ENCODE measurements at regions not wholly inside any gene's neighbourhood (a gene's known extent, or its start where the extent isn't known, plus 50 kb on each side); places are given as distances from the start of the nearest gene placed in this dataset.
A peak's percentile ranks its signal among the peaks of the same experiment; 100 is the strongest.
"Not testable (repeated sequence)": the region's sequence is repeated elsewhere in the genome, so short reads cannot be mapped to it uniquely, and the experiment has no call there.

DNA sequence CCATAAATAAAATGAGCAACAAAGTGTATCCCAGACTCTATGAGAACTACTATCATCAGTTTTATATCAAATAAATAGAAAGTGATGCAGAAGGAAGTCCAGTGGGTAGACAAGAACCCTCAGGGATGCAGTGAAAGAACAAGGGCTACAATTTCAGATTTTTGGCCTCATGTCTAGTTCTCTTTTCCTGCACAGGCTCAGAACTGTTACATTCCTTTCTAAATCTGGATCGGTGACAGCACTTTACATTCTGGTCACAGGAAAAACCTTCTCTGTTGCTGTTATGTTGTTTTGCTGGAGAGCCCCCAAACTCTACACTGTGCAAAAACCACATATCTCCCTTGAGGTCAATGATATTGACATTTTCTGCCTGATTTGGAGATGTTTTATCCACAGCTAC lies 108.8 kb upstream of the ANO5 start:
- intact Hi-C loops (cut with DNase I): no loop called here
- DNase-seq: no peak

DNA sequence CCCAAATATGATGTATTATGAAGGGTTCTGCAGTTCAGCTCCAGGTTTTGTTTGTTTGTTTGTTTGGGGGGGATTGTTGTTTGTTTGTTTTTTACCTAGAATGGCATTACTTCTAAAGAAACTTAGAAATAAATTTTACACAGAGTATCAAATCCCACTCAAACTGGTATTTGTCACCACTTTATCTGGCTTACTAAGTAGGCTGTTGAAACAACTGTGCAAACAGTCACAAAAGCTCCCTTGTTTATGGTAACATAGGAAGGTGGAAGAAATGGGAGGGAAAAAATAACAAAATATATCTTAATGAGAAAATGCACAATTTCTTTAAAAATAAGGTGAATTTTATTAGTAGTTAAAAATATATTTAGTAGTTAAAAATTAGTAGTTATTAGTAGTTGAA lies 108.3 kb upstream of the ANO5 start:
- DNase-seq: no peak
- intact Hi-C loops (cut with DNase I): no loop called here

DNA sequence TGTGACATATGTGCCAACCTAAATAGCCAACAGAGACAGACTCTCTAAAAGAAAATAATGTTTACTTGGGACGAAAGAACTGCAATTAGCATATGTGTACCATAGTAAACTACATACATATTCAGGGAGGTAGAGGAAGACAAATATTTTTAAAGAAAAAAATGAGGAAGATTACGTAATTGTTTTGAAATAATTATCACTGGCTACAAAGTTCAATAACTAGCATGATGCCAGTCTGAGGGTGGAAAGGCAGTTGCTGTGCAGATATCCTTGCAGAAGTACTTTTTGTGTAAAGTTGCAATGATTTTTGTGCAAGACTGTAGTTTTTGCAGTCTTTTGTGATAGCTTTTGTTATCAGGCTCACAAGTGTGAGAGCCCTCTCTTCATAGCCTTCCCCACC lies 103.3 kb upstream of the ANO5 start:
- no peak for DNase-seq
- intact Hi-C loops (cut with DNase I): no loop called here

DNA sequence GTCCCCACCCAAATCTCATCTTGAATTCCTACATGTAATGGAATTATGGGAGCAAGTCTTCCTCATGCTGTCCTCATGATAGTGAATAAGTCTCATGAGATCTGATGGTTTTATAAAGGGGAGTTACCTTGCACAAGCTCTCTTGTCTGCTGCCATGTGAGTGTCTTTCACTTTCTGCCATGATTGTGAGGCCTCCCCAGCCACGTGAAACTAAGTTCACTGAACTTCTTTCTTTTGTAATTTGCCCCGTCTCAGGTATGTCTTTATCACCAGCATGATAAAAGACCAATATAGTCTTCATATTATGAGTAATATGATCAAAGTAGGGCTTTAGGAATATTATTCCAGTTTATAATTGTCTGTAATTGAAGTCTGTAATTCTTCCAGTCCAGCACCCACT lies 86.3 kb upstream of the ANO5 start:
- no peak for DNase-seq
- intact Hi-C loops (cut with DNase I): no loop called here

- intact Hi-C loops (cut with DNase I): no loop called here
- DNase-seq: peak in 1 of 42 donors; percentile 4
Observed at GRCh38 chr11:22115470-22116029, 77.3 kb upstream of the ANO5 start.

- DNase-seq; intact Hi-C loops (cut with DNase I): not testable (repeated sequence)
Observed at GRCh38 chr11:22127981-22128380, 64.9 kb upstream of the ANO5 start.

DNA sequence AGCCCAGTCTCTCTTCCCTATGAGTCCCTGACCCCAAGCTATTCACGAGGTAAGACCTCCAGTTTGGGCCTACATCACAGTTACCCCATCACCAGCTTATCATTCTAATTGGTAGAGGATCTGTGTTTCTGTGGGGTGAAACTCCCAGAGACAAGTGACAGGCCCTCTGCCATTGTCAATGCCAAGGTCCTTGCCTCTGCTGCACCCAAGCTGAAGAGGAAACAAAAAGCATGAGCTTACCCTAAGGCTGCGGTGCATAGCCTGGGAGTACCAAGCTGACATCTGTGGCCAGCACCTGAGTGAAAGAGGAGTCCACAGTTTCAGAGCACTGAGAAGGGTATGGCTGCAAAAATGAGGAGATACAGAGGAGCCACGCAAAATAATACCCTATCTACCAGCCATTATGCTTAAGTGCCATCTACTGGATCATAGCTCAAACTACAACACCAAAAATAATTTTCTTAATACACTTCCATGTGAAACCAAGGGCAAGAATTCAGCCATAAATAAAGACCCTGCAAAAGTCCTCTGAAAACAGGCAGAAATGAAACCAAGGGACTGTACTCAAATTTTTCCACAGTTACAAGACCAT lies 62.3 kb upstream of the ANO5 start:
- peak in 1 of 42 donors; percentile 3 for DNase-seq
- intact Hi-C loops (cut with DNase I): loop anchor here (10.0 kb wide), 1 partner anchor 1496 kb away; no protein-coding TSS in a partner anchor

DNA sequence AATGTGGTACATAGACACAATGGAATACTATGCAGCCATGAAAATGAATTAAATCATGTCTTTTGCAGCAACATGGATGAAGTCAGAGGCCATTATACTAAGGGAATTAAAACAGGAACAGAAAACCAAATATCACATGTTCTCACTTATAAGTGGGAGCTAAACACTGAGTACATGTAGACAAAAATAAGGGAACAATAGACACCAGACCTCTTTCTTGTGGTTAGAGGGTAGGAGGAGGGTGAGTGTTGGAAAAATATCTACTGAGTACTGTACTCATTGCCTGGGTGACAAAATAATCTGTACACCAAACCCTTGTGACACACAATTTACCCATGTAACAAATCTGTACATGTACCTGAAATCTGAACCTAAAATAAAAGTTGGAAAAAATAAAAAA lies 59.1 kb upstream of the ANO5 start:
- intact Hi-C loops (cut with DNase I): loop anchor here (10.0 kb wide), 1 partner anchor 1499 kb away; no protein-coding TSS in a partner anchor
- no peak for DNase-seq

DNA sequence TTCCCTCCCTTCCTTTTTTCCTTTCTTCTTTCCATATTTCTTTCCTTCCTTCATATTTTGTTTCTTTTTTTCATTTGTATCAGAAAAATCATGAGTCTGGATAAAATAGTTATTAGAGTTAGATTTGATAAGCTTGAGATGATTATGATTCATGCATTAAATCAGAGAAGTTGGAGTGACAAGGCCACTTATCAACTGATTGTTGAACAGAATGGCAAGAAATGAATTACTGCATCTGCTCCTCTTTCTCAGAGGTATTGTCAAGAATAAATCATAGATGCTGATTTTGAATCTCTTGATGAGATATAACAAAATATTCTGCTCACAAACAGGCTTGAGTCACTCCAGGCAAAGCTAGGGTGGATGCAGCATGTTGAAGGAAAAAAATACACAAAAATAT lies 54.6 kb upstream of the ANO5 start:
- intact Hi-C loops (cut with DNase I): loop anchor here (10.0 kb wide), 1 partner anchor 1503 kb away; no protein-coding TSS in a partner anchor
- DNase-seq: no peak

Data from head of caudate nucleus (tissue), 42 donors.